Vagina (tissue), 2 donors: ENCODE measurements at regions not wholly inside any gene's neighbourhood (a gene's known extent, or its start where the extent isn't known, plus 50 kb on each side); places are given as distances from the start of the nearest gene placed in this dataset.

ENCODE experiments used
- CTCF ChIP-seq, 3 experiments: fragments of 450-650 bp in 2 of 3; fragments of 200-600 bp in 1 of 3; sonication (generic) in 1 of 3; IDR thresholded peaks; one replicate each; pipeline ENCODE4 v1.5.1; 2017 to 2019; ENCODE audit warnings: antibody characterized with exemption in 3 of 3, mild to moderate bottlenecking in 2 of 3, moderate library complexity in 2 of 3
- POLR2A ChIP-seq, 2 donors: fragments of 450-650 bp; IDR thresholded peaks; one replicate each; pipeline ENCODE4 v1.6.1; 2017; ENCODE audit warnings: antibody characterized with exemption in 2 of 2, mild to moderate bottlenecking in 2 of 2, moderate library complexity in 2 of 2
- POLR2AphosphoS5 ChIP-seq, 2 donors: sonication (generic); formaldehyde crosslinking; IDR thresholded peaks; one replicate each; pipeline ENCODE4 v1.9.0; 2017; ENCODE audit warnings: antibody characterized with exemption in 2 of 2, mild to moderate bottlenecking in 2 of 2, low read depth in 1 of 2; ENCODE audit not compliant: insufficient read depth in 1 of 2

GRCh38 chr17:79371984-79372383 is 238.9 kb downstream of the RBFOX3 start:
- TF ChIP-seq CTCF (IDR thresholded peaks at IDR 0.05): no peak
- TF ChIP-seq POLR2A (IDR thresholded peaks at IDR 0.05): no peak
- no peak for TF ChIP-seq POLR2AphosphoS5 (IDR thresholded peaks at IDR 0.05; ENCODE audit: insufficient read depth in 1 of 2, low read depth in 1 of 2)
